MCF 10A (cell line): ENCODE measurements at regions not wholly inside any gene's neighbourhood (a gene's known extent, or its start where the extent isn't known, plus 50 kb on each side); places are given as distances from the start of the nearest gene placed in this dataset.

Source experiments
- BruUV-seq: library from RNA; stranded (reverse); fragments of 400-500 nt; replicated peaks from 2 replicates; lab custom pipeline; 2021; lab: Mats Ljungman, UMichigan
- CTCF ChIA-PET: fragments of 300-600 bp; sonication (Branson Sonifier 250); formaldehyde crosslinking; extraction: SDS; loops from one replicate; lab custom pipeline; 2021; ENCODE audit warnings: antibody characterized with exemption, inconsistent platforms; lab: Yijun Ruan, JAX
- POLR2A ChIA-PET: fragments of 300-600, 350-650 bp; sonication (Branson Sonifier 250); formaldehyde crosslinking; extraction: SDS; loops from one replicate; lab custom pipeline; 2020; ENCODE audit warnings: antibody characterized with exemption, inconsistent platforms; lab: Yijun Ruan, JAX
- DNase-seq: peaks from one replicate; pipeline ENCODE4 v3.0.0-alpha.2; 2018; ENCODE audit not compliant: unreplicated experiment
- H3K27ac Mint-ChIP-seq: one replicate; pipeline ENCODE4 v1.8.0; 2022; ENCODE audit warnings: mild to moderate bottlenecking, low read depth, mixed read lengths; ENCODE audit not compliant: unreplicated experiment
- H3K27me3 Mint-ChIP-seq: one replicate; pipeline ENCODE4 v1.8.0; 2022; ENCODE audit warnings: mixed read lengths; ENCODE audit not compliant: insufficient read depth, unreplicated experiment
- H3K36me3 Mint-ChIP-seq: one replicate; pipeline ENCODE4 v1.8.0; 2022; ENCODE audit warnings: mild to moderate bottlenecking, moderate library complexity, mixed read lengths; ENCODE audit not compliant: insufficient read depth, unreplicated experiment
- H3K4me1 Mint-ChIP-seq: one replicate; pipeline ENCODE4 v1.8.0; 2022; ENCODE audit warnings: mixed read lengths; ENCODE audit not compliant: insufficient read depth, unreplicated experiment
- H3K4me3 Mint-ChIP-seq: one replicate; pipeline ENCODE4 v1.8.0; 2022; ENCODE audit warnings: mild to moderate bottlenecking, moderate library complexity, mixed read lengths; ENCODE audit not compliant: unreplicated experiment
- H3K9me3 Mint-ChIP-seq: one replicate; pipeline ENCODE4 v1.8.0; 2022; ENCODE audit warnings: mixed read lengths; ENCODE audit not compliant: unreplicated experiment
- intact Hi-C: fragments of 100-400 bp; cut with micrococcal nuclease; formaldehyde crosslinking; loops from 2 replicates; pipeline ENCODE4 v1.14.1; 2022
- TF ChIP-seq, protein P1 (sequence below): fragments of 200-600 bp; IDR thresholded peaks from one replicate; pipeline ENCODE4 v1.8.0; 2022; ENCODE audit warnings: antibody characterized with exemption, mild to moderate bottlenecking; ENCODE audit not compliant: unreplicated experiment

DNA sequence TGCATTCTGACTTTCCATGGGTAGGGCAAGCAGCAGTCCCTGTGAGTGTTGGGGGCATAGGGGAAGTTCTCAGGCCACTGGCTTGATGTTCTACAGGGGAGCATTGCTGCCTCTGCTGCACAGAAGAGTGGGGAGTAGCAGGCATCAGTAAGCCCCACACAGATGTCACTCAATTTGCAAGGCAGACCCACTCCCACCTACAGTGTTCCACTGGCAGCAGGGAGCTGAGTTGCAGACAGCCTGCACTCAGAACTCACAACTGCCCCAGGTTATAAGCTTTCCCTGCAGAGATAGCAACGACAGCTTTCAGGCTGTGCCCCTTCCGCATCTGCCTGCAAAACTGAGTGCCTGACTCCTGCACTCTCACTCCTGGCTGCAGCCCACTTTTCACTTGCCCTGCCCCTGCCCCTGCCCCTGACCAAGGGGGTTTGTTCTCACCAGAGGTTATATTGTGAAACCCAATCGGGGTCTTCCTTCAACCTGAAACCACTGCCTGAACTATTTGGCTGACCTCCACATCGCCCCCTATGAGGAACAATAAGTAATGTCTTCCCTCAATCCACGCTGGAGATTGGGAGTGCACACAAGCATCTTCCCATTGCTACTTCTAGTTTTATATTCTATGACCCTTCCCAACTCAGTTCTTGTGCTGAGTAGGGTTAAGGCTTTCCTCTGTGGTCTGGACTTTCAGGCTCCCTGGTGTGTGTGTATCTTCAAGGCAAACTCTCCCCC, 227.4 kb upstream of the CXorf51B start:
- Mint-ChIP-seq H3K9me3 (peaks cover 11% of the 10 kb centered on the region), H3K27ac (no peak overlapping the region), H3K4me3 (no peak overlapping the region), H3K27me3 (no peaks in the 10 kb centered on the region), H3K4me1 (no peaks in the 10 kb centered on the region), H3K36me3 (no peaks in the 10 kb centered on the region)
- TF ChIP-seq, protein P1, sequence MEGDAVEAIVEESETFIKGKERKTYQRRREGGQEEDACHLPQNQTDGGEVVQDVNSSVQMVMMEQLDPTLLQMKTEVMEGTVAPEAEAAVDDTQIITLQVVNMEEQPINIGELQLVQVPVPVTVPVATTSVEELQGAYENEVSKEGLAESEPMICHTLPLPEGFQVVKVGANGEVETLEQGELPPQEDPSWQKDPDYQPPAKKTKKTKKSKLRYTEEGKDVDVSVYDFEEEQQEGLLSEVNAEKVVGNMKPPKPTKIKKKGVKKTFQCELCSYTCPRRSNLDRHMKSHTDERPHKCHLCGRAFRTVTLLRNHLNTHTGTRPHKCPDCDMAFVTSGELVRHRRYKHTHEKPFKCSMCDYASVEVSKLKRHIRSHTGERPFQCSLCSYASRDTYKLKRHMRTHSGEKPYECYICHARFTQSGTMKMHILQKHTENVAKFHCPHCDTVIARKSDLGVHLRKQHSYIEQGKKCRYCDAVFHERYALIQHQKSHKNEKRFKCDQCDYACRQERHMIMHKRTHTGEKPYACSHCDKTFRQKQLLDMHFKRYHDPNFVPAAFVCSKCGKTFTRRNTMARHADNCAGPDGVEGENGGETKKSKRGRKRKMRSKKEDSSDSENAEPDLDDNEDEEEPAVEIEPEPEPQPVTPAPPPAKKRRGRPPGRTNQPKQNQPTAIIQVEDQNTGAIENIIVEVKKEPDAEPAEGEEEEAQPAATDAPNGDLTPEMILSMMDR = no peak
- BruUV-seq = no TSS peak
- intact Hi-C loops = no loop called here
- CTCF ChIA-PET = no interaction called here
- DNase-seq = no peak
- POLR2A ChIA-PET = no interaction called here

GRCh38 chrX:146602246-146602645, 207.3 kb upstream of the CXorf51B start:
- Mint-ChIP-seq H3K4me1 (no peaks in the 10 kb centered on the region), H3K9me3 (peaks cover 30% of the 10 kb centered on the region), H3K36me3 (no peaks in the 10 kb centered on the region), H3K4me3 (no peak overlapping the region), H3K27me3 (no peaks in the 10 kb centered on the region), H3K27ac (no peak overlapping the region)
- intact Hi-C loops = no loop called here
- DNase-seq = no peak
- ChIA-PET POLR2A (no interaction called here), CTCF (no interaction called here)
- TF ChIP-seq, protein P1 = no peak
- BruUV-seq = no TSS peak

GRCh38 chrX:146604196-146604595, 205.4 kb upstream of the CXorf51B start:
- Mint-ChIP-seq H3K4me3 (no peak overlapping the region), H3K27me3 (no peaks in the 10 kb centered on the region), H3K27ac (no peak overlapping the region), H3K4me1 (no peaks in the 10 kb centered on the region), H3K36me3 (no peaks in the 10 kb centered on the region), H3K9me3 (peaks cover 21% of the 10 kb centered on the region)
- POLR2A ChIA-PET = interaction anchor here (1.6 kb wide), 1 partner anchor 8 kb away, joined by 3 read pairs; no protein-coding TSS in a partner anchor
- CTCF ChIA-PET = no interaction called here
- intact Hi-C loops = no loop called here
- BruUV-seq = no TSS peak
- no peak for DNase-seq
- TF ChIP-seq, protein P1 = no peak

GRCh38 chrX:146614663-146615478, 194.7 kb upstream of the CXorf51B start:
- Mint-ChIP-seq H3K36me3 (no peaks in the 10 kb centered on the region), H3K27ac (peak overlapping the region; percentile 80), H3K9me3 (no peaks in the 10 kb centered on the region), H3K4me3 (no peak overlapping the region), H3K27me3 (no peaks in the 10 kb centered on the region), H3K4me1 (no peaks in the 10 kb centered on the region)
- intact Hi-C loops = no loop called here
- DNase-seq = no peak
- TF ChIP-seq, protein P1 = no peak
- no TSS peak for BruUV-seq
- CTCF ChIA-PET = no interaction called here
- POLR2A ChIA-PET = no interaction called here
